HG03432 (cell line): ENCODE measurements at regions not wholly inside any gene's neighbourhood (a gene's known extent, or its start where the extent isn't known, plus 50 kb on each side); places are given as distances from the start of the nearest gene placed in this dataset.

Experiments used
- ATAC-seq: cut with Tn5 transposase; IDR thresholded peaks from one replicate; pipeline ENCODE4 v1.9.1; 2021; ENCODE audit warnings: mild to moderate bottlenecking, moderate library complexity; ENCODE audit not compliant: unreplicated experiment

DNA sequence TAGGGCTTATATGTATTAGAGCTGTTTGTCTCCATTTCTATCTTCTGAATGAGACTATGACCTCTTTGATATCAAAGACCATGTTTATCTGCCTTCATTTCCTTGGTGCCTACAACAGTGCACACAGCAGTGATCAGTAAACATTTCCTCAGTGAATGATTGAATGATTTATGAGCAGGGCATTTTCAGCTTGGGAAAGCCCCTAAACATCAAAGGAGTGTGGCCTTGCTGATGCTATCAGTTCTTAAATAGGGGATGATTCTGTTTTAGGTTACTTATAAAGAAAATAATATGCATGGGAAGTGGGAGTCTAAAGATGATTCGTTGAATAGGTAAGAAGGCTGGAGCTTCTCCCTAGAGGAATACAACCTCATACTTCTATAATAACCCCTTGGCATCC, 425.3 kb downstream of the ZNF521 start:
- no peak for ATAC-seq

DNA sequence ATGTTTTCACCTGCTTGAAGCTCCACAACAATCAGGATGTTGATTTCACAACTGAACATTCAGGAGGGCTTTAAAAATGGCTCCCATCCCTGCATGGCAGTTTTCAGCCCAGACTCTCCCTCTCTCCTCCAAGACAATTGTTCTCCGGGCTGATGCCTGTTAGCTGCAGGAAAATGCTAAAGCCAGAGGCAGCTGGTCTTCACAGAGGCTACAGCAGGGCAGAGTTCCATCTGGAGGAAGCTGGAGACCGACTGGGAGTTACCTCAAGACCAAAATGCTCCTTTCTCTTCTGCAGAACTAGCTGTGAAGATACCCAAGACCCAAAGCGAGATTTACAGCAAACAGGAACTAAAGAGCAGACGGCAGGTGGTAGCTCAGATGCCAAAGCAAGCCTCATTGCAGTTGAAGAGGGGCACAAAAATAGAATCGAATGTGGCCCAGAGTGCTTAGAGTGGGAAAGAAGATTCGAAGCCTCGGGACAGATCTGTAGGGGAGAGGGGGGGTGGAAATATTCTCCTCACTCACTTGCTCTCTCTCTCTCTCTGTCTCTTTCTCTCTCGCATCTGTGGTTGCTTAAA, 423.6 kb downstream of the ZNF521 start:
- no peak for ATAC-seq

DNA sequence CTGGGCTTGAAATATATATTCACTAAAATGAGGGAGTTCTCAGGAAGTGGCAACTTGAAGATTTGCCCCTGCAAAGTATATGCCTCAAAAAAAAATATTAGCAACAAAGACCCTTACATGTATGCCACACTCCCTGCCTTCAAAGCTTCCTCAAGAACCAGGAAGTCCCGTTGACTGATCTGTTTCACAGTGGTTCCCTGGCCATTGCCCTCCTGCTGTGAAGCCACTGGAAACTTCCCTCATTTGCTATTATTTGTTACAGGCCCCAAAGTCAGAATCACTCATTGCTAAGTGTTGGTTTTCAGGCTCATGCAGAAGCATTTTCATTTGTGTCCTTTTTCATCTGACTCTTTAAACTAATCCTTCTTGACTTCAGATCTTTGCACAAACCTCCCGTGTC, 421.5 kb downstream of the ZNF521 start:
- ATAC-seq: no peak

DNA sequence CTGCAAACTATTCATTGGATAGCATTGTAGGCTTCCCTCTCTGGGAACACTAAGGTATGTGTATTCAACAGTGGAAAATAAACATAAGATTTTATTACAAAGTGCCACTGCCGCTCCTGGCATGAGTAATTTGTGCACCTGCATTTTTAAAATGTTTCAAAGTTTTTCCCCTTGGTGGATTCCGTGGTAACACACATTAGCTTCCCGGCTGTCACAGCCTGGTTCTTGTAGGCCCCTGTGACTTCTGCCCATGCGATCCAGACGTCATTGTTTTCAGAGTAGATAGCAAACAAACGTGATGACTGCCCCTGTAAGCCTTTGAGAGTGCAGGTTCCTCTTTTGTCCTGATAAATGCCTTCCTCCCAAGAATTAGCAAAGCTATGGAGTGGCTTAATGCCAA, 421.0 kb downstream of the ZNF521 start:
- no peak for ATAC-seq

DNA sequence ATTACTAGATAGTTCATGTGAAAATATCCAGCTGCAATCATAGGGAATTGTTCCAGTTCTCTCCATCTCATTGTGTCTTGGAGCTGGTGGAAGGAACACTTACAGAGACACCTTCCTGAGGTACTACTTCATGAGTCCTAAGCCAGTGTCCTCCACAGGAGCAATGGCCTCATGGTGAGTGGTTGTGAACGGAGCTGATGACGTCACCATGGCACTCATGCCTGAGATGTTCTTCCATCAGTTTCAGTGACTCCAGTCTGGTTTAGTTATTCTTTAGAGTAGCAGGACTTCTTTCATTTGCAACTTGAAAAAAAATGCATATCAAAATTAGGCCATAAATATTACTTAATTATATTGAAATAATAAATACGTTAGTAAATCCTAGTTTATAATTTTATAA, 418.6 kb downstream of the ZNF521 start:
- ATAC-seq: no peak

DNA sequence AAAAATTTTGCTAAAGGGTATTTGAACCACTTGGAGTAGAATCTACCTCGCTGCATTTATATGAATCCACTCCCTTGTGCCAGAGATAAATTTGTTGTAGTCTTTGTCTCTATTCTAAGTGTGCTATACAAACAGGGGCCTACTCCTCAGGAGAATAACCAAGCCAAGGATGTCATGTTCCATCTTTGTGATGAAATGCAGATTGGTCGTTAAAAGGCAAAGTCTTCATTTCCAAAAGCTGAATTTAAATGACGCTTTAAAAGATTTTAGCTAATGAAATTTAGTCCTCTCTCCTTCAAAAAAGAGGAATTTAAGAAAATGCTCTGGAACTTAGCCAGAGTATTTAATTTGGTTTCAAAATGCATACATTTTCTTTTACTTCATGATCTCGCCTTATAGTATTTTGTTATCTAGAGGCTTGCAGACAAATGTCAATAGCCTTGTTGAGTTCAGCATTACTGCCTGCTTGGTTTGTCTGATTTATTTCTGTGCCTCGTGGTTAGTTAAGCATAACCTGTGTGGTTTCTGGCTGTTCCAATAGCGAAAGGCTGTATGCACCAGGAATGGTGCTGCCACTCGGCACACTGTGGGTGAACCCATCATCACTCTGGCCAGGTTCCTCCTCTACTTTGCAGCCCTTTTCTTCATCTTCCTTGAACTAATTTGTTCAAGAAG, 417.6 kb downstream of the ZNF521 start:
- ATAC-seq: no peak

DNA sequence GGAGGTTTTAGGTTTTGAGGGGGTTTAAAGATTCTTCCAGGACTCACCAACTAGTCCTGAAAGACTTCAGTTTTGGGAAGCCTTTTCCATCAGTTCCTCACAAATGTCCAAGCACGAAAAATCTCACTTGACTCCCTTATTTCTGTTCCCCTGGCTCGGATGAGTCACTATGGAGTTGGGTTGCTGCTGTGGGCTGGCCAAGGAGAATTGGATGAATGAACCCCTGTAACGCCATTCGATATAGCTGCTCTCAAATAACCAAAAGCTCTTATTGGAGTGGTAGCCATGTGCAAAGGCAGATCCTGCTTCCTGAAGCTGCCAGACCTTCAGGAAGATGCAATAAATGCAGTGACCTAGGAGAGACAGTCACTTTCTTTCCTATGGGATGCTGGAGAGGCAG, 417.0 kb downstream of the ZNF521 start:
- no peak for ATAC-seq

DNA sequence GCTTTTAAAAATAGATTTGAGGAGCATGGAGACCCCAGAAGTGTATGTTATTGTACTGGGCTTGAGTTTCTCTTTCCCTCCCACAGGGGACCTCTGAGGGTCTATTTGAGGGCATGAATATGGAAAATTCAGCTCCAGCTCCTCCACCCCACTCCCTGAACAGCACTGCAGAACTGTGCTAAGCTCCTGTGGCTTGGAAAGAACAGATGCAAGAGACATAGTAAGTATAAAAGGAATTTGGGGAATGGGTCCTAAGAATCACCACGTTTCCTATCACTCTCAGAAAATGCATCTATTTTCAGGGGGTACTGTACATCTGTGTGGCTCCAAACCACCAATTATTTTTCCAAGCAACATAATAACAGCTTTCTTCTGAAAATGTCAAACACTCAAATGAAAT, 416.1 kb downstream of the ZNF521 start:
- no peak for ATAC-seq

DNA sequence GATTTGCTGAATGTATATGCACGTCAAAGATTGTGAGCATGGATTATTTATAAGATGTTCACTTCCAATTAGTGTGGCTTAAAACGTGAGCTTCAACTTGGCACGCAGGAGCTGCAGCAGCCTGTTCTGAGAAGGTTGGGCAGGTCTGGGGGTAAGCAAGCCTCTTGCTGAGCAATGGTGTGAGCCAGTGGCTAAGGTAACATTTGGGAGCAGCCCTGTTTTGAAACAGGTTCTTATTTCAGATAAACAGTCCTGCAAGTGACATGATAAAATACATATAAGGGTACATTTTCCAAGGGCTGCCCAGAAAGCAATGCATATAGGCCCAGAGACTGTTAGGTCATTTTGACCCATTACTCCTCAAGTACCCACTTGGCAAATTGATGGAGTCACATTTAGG, 415.3 kb downstream of the ZNF521 start:
- ATAC-seq: no peak

DNA sequence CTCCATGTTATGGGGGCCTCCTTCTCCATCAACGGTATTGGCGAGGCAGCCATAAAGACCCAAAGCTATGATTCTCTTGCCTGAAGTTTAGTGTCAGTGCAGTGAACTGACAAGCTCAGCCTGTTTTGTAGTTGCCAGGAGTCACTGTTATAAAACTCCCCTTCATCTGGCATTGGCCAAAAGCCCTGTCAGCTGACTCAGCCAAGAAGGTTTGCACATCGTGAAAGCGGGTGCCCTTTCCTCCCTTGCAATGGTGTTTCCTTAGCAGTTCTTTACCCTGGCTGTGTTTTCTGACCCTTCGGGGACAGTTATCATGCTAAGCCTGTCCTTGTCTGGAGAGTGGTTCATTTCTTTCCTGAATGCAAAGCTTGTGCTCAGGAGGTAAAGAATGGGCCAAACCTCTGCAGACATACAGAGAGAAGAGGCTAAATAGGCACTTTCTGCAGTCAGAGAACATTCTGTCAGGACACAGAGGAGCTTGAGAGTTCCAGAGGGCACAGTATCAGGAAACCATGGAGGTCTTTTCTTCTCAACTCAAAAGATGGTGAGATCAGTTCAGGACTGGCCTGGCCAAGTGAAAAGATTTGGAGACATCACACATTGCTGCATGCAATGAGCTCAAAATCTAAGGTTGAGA, 414.2 kb downstream of the ZNF521 start:
- no peak for ATAC-seq

DNA sequence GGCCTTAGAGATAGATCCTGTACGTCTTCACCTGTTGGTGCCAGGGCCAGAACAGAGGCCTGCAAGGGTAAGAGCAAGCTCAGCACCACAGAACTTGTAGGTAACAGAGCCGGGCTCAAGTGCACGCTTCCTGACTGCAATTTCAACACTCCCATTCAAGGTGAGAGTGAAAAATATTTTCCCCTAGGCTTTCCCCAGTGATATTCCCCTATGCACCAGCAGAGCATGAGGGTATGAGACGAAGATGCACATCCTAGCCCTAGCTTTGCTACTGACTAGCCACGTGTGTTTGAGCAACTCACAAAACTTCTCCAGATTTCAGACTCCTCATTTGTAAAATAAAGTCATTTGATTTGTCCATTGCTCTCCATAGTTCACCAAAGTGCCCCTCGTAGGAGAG, 411.6 kb downstream of the ZNF521 start:
- no peak for ATAC-seq

DNA sequence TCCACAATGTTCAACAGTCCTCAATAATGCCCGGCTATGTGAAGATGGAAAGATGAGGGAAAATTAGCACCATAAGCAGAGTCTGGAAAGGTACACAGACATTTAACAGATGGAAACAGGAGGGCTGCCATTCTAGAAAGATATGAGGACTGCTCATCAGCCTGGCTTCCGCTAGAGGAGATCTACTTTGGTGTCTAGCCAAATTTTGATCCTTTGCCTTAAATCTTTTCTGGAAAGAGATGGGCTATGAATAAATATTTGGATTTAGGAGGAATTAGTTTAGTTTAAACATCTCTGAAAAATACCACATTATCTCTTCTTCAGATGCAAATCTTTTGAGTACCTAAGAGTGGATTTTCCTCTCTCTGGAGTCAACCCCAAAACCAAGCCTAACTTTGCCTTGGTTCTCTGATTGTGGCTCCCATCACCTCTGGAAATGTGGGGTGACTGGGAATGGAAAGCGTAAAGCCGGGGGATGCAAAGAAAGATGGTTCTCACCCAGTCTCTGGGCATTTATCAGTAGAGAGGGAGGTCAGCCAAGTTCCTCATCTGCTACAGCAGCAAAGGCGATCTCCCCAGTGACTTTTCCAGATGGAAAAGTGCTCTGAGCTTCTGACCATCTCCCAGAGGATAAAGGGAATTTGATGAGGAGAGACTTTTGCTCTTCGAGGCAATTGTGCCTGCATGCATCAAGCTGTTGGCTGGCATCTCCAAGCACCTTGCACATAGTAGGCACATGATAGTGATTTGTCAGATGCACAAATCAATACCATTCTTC, 410.6 kb downstream of the ZNF521 start:
- no peak for ATAC-seq

DNA sequence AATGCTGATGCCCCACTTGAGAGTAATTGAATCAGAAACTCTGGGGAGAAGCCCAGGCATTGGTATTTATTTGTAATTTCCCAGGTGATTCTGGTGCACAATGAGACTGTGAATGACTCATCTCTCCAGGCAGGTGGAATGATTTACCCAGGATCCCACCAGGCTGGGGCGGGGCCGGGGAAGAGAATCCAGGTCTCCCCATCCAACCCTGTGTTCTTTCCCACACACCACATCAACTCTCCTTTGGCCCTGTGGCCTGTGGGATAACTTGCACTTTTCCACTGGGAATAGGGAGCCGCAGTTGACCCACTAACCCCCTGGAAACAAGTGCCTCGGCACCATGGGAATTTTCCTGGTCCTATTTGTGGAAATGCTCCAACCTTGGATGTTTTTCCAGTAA, 409.8 kb downstream of the ZNF521 start:
- ATAC-seq: no peak

DNA sequence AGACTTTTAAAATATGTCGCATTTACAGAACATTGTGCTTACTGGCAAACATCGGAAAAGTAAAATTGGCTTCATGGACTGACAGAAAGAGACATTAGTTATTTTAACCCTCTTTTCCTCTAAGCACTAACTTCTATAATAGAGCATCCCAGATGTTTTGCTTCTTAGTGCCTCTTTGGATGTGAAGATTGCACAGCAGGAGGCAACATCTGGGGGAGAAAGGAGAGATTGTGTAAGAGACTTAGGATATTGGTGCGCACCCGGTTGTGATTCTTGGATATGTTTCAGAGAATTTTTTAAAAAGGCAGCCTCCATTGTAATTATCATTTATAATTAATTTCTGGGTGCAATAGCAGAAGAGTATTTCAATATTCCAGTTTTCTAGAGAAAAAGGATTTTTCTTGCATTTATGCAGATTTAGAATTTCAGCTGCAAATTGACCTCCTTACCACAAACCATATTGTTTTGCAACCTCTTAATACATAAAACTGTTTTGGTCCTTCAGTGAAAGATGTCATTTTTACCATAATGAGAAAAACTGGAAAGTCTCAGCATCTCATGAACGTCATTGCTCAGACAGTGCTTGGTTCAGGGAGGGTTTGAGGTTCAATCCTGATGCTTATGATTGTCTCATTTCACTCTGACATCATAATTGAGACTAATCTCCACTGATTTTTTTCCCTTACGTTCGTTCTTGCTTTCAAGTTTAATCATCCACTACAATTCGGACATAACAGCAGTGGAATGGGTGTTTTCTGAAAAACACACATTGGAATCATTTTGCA, 404.3 kb downstream of the ZNF521 start:
- ATAC-seq: no peak

DNA sequence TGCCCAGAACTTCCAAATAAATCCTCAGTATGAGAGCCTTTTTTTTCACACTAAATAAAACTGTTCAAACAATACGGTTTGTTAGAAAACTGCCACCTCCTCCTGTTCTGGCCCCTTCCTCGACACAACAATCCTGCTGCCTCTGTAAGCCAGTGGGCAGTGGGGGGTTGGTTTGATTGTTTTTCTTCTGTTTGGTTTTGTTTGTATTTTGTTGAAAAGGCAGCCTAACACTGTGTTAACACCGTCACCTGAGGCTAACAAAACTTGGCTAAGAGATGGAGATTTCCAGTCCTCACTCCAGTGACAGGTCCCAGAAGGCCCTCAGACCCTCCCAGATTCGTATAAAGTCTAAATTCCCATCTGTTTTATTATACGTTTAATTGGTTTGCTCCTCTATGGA, 402.1 kb downstream of the ZNF521 start:
- no peak for ATAC-seq

DNA sequence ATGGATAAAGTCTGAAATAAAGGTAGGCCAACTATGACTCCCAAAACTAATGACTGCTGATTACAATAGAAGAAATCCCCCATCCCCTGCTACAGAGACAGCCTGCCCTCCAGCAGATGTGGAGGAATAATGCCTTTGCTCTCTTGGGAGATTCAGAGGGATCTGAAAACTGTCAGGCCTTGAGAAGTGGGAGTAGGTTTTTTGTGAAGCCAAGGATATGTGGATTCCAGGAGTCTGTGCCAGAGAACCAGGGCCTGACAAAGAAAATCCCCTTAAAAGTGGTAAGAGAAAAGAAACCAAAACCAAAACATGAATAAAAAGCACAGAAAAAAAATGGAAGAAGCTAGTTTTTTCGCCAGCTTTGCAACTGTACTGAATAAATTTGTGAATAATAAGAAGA, 397.6 kb downstream of the ZNF521 start:
- ATAC-seq: no peak

DNA sequence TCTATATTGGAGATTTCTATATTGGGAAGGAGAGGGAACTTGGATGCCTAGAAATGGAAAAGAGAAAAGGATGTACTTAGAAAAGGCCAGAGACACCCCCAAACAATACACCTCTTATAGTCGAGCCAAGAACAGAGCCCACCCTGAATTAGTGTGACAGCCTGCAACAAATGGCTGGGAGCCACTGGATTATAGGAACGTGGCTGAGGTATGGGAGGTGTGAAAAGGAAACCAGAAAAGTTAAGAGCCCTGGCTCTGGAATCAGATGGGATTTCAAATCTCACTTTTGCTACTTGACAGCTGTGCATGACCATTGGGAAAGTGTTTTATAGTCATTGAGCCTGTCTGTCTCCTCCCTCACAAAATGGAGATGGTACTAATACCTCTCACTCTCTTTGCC, 394.0 kb downstream of the ZNF521 start:
- ATAC-seq: no peak

DNA sequence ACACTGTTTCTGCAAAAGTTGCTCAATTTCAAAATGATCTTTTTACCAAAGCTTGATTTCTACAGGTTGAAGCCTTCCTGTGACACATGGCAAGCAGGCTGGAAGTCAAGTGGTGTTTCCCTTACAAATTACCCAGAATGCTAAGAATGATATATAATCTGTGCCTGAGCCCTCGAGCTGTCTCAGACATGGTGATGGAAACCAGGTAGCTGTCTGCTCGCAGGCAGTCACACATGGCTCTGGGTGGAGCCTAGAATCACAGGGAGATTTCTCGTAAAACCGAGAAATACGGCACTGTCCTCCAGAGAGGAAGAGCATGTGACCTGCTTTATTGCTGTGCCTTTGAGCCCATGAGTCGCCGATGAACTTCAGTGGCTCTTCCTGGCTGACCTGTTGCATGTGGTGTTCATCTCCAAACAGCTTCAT, 392.9 kb downstream of the ZNF521 start:
- ATAC-seq: no peak

DNA sequence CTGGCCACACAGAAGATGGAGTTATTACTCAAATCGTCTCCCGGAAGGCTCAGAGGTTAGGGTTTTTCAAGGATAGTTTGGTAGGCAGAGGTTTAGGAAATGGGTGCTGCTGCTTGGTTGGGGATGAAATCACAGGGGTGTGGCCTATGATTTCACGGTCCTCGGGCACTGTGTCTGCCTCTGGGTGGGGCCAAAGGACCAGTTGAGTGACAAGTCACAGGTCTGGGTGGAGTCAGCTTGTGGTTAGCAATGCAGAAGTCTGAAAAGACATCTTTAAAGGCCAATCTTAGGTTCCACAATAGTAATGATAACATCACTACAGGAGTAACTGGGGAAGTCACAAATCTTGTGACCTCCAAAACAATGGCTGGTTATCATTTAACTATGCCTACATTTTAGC, 387.8 kb downstream of the ZNF521 start:
- ATAC-seq: peak; percentile 91

DNA sequence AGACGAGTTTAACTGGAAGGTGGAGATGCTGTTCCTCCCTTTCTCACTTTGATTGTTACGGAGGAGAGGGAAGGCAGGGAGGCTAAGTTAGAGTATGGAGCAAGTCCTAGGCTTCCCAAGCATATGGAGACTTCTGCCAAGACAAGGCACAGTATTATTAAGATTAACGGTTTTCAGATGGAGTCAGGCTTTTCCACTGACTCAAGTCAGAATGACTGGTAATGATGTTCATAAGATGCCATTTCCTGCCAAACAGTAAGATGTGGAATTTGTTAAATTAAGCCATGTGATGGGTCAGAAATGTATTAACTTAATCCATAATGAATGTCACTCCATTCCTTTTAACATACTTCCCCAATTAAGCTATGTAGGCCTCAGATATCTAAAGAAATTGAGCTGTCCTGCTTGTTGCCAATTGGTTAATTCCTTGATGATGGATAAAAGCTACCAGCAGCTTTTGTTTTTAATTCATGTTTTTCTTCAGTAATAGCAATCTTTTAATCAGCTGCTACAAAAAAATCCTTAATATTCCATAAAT, 383.7 kb downstream of the ZNF521 start:
- no peak for ATAC-seq

DNA sequence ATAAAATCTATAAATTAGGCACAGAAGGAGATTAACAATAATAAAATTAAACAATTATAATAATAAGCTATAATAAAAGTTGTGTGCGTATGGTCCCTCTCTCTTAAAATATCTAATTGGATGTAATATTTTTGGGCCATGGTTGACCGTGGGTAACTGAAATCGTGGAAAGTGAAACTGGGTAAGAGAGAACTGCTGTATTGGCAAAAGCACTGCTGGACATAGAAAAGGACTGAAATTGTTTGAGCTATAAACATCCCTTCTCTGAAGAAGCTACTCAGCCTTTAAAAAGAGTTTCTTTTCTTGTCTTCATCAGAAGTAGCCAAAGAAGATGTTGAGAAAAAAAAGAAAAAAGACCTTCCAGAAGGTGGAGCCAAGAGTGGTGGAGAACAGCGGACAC, 379.4 kb downstream of the ZNF521 start:
- ATAC-seq: no peak
